Tibial artery (tissue), 4 donors: ENCODE measurements at regions not wholly inside any gene's neighbourhood (a gene's known extent, or its start where the extent isn't known, plus 50 kb on each side); places are given as distances from the start of the nearest gene placed in this dataset.

Experiments used
- DNase-seq, 2 donors: peaks; one replicate each; pipeline ENCODE4 v3.0.0-alpha.2; 2019
- H3K27ac ChIP-seq, 2 donors: fragments of 200-600 bp; sonication (generic) in 1 of 2; 1 replicate in 1 of 2; 2 replicates in 1 of 2; pipeline ENCODE4 v1.5.1; 2018 to 2019; ENCODE audit warnings: mild to moderate bottlenecking in 1 of 2
- H3K27me3 ChIP-seq, 2 donors: fragments of 200-600 bp; sonication (generic) in 1 of 2; one replicate each; pipeline versions ENCODE4 v1.5.1 to v1.6.0; 2016 to 2019
- H3K36me3 ChIP-seq, 3 donors: fragments of 200-600 bp; sonication (generic) in 2 of 3; one replicate each; pipeline ENCODE4 v1.5.1; 2016 to 2019; ENCODE audit warnings: mild to moderate bottlenecking in 2 of 3
- H3K4me1 ChIP-seq, 4 donors: fragments of 200-600 bp; sonication (generic) in 2 of 4; 1 replicate in 3 of 4; 2 replicates in 1 of 4; pipeline ENCODE4 v1.5.1; 2016 to 2019
- H3K4me3 ChIP-seq, 2 donors: fragments of 200-600 bp; sonication (generic) in 1 of 2; 1 replicate in 1 of 2; 2 replicates in 1 of 2; pipeline ENCODE4 v1.5.1; 2018 to 2019; ENCODE audit warnings: mild to moderate bottlenecking in 2 of 2
- H3K9me3 ChIP-seq, 3 donors: fragments of 200-600 bp; sonication (generic) in 1 of 3; one replicate each; pipeline ENCODE4 v1.5.1; 2016 to 2019
- CTCF ChIP-seq, 2 experiments: fragments of 200-600 bp in 1 of 2; fragments of 450-650 bp in 1 of 2; IDR thresholded peaks; one replicate each; pipeline ENCODE4 v1.5.1; 2017 to 2019; ENCODE audit warnings: antibody characterized with exemption in 2 of 2, mild to moderate bottlenecking in 1 of 2, moderate library complexity in 1 of 2
- intact Hi-C: fragments of 100-400 bp; cut with DNase I; formaldehyde crosslinking; loops from one replicate; pipeline ENCODE4 v1.15.0; 2023; ENCODE audit warnings: low total_unique reads

GRCh38 chr14:53744857-53745256, 211.8 kb downstream of the BMP4 start:
- no peak for TF ChIP-seq CTCF (IDR thresholded peaks at IDR 0.05)
- Histone ChIP-seq H3K36me3 (no peaks in the 10 kb centered on the region), H3K27ac (no peak overlapping the region), H3K27me3 (no peaks in the 10 kb centered on the region), H3K4me1 (no peaks in the 10 kb centered on the region), H3K4me3 (no peak overlapping the region), H3K9me3 (no peaks in the 10 kb centered on the region)
- intact Hi-C loops: no loop called here
- no peak for DNase-seq

- Histone ChIP-seq H3K27me3 (no peaks in the 10 kb centered on the region), H3K4me1 (no peaks in the 10 kb centered on the region), H3K4me3 (no peak overlapping the region), H3K36me3 (no peaks in the 10 kb centered on the region), H3K9me3 (no peaks in the 10 kb centered on the region), H3K27ac (no peak overlapping the region)
- DNase-seq: no peak
- intact Hi-C loops: no loop called here
- no peak for TF ChIP-seq CTCF (IDR thresholded peaks at IDR 0.05)
Measured at GRCh38 chr14:53743371-53743770, 213.3 kb downstream of the BMP4 start.

GRCh38 chr14:53742233-53742620, 214.4 kb downstream of the BMP4 start:
- intact Hi-C loops: no loop called here
- TF ChIP-seq CTCF (IDR thresholded peaks at IDR 0.05): no peak
- no peak for DNase-seq
- Histone ChIP-seq H3K27me3 (no peaks in the 10 kb centered on the region), H3K36me3 (no peaks in the 10 kb centered on the region), H3K27ac (no peak overlapping the region), H3K4me3 (no peak overlapping the region), H3K4me1 (no peaks in the 10 kb centered on the region), H3K9me3 (no peaks in the 10 kb centered on the region)

GRCh38 chr14:53741479-53742232, 215.0 kb downstream of the BMP4 start:
- Histone ChIP-seq H3K27ac (no peak overlapping the region), H3K4me1 (no peaks in the 10 kb centered on the region), H3K36me3 (no peaks in the 10 kb centered on the region), H3K27me3 (no peaks in the 10 kb centered on the region), H3K9me3 (no peaks in the 10 kb centered on the region), H3K4me3 (no peak overlapping the region)
- intact Hi-C loops: no loop called here
- no peak for DNase-seq
- TF ChIP-seq CTCF (IDR thresholded peaks at IDR 0.05): no peak

GRCh38 chr14:53740570-53740969, 216.1 kb downstream of the BMP4 start:
- Histone ChIP-seq H3K9me3 (no peaks in the 10 kb centered on the region), H3K27ac (no peak overlapping the region), H3K36me3 (no peaks in the 10 kb centered on the region), H3K4me3 (no peak overlapping the region), H3K27me3 (no peaks in the 10 kb centered on the region), H3K4me1 (no peaks in the 10 kb centered on the region)
- intact Hi-C loops: no loop called here
- TF ChIP-seq CTCF (IDR thresholded peaks at IDR 0.05): no peak
- DNase-seq: no peak

GRCh38 chr14:53735916-53736315, 220.7 kb downstream of the BMP4 start:
- no peaks in the 10 kb centered on the region for H3K36me3 ChIP-seq
- no peaks in the 10 kb centered on the region for H3K27me3 ChIP-seq
- DNase-seq: no peak
- no peaks in the 10 kb centered on the region for H3K4me1 ChIP-seq
- intact Hi-C loops: no loop called here
- H3K9me3 ChIP-seq: no peaks in the 10 kb centered on the region
- H3K27ac ChIP-seq: no peak overlapping the region
- H3K4me3 ChIP-seq: no peak overlapping the region
- no peak for TF ChIP-seq CTCF (IDR thresholded peaks at IDR 0.05)
